GM11168 (cell line): ENCODE measurements at regions not wholly inside any gene's neighbourhood (a gene's known extent, or its start where the extent isn't known, plus 50 kb on each side); places are given as distances from the start of the nearest gene placed in this dataset.
"Not testable (repeated sequence)": the region's sequence is repeated elsewhere in the genome, so short reads cannot be mapped to it uniquely, and the experiment has no call there.

ENCODE experiments used
- in situ Hi-C: fragments of 300-500 bp; cut with MboI; formaldehyde crosslinking; loops from one replicate; pipeline ENCODE4 v1.12.0; 2022; ENCODE audit warnings: low sequenced_read_pairs; ENCODE audit not compliant: unreplicated experiment

- in situ Hi-C loops = no loop called here
Measured at GRCh38 chr3:193943851-193944517, 192.0 kb upstream of the HES1 start.

- in situ Hi-C loops = no loop called here
Measured at GRCh38 chr3:193944518-193944884, 191.4 kb upstream of the HES1 start.

- in situ Hi-C loops = no loop called here
Measured at GRCh38 chr3:193945143-193945542, 190.8 kb upstream of the HES1 start.

- in situ Hi-C loops = no loop called here
Measured at GRCh38 chr3:193946945-193947344, 189.0 kb upstream of the HES1 start.

- in situ Hi-C loops = no loop called here
Measured at GRCh38 chr3:193947596-193947995, 188.4 kb upstream of the HES1 start.

- in situ Hi-C loops = no loop called here
Measured at GRCh38 chr3:193948459-193948858, 187.5 kb upstream of the HES1 start.

GRCh38 chr3:193951859-193952258, 184.1 kb upstream of the HES1 start:
- in situ Hi-C loops = no loop called here

- in situ Hi-C loops = no loop called here
Measured at GRCh38 chr3:193954752-193955151, 181.2 kb upstream of the HES1 start.

GRCh38 chr3:193955719-193956118, 180.2 kb upstream of the HES1 start:
- in situ Hi-C loops = no loop called here

- in situ Hi-C loops = no loop called here
Measured at GRCh38 chr3:193959861-193960260, 176.1 kb upstream of the HES1 start.

- in situ Hi-C loops = no loop called here
Measured at GRCh38 chr3:193960487-193961274, 175.3 kb upstream of the HES1 start.

- in situ Hi-C loops = no loop called here
Measured at GRCh38 chr3:193962986-193963685, 172.8 kb upstream of the HES1 start.

- in situ Hi-C loops = no loop called here
Measured at GRCh38 chr3:193963808-193964516, 172.0 kb upstream of the HES1 start.

- in situ Hi-C loops = no loop called here
Measured at GRCh38 chr3:193964517-193964880, 171.4 kb upstream of the HES1 start.

GRCh38 chr3:193968380-193968974, 167.5 kb upstream of the HES1 start:
- in situ Hi-C loops = no loop called here

- in situ Hi-C loops = not testable (repeated sequence)
Measured at GRCh38 chr3:193970131-193970772, 165.7 kb upstream of the HES1 start.

- in situ Hi-C loops = no loop called here
Measured at GRCh38 chr3:193970773-193971206, 165.2 kb upstream of the HES1 start.

GRCh38 chr3:193971261-193971751, 164.6 kb upstream of the HES1 start:
- in situ Hi-C loops = no loop called here

GRCh38 chr3:193971966-193972365, 164.0 kb upstream of the HES1 start:
- in situ Hi-C loops = no loop called here

- in situ Hi-C loops = no loop called here
Measured at GRCh38 chr3:193972832-193973231, 163.1 kb upstream of the HES1 start.
